Loucy (cell line): ENCODE measurements at regions not wholly inside any gene's neighbourhood (a gene's known extent, or its start where the extent isn't known, plus 50 kb on each side); places are given as distances from the start of the nearest gene placed in this dataset.
A peak's percentile ranks its signal among the peaks of the same experiment; 100 is the strongest.

Source experiments
- H2AFZ ChIP-seq: fragments of 200-600 bp; sonication (generic); 2 replicates; pipeline ENCODE4 v1.6.0; 2016; ENCODE audit warnings: antibody characterized with exemption, mild to moderate bottlenecking, low read length, moderate library complexity
- H3F3A ChIP-seq: fragments of 200-600 bp; 2 replicates; pipeline ENCODE4 v1.6.0; 2016; ENCODE audit warnings: antibody characterized with exemption, low read depth, mild to moderate bottlenecking
- H3K27me3 ChIP-seq: fragments of 200-600 bp; sonication (generic); 2 replicates; pipeline ENCODE4 v1.6.1; 2014; ENCODE audit warnings: low read length, mild to moderate bottlenecking; ENCODE audit not compliant: insufficient read depth, poor library complexity, severe bottlenecking
- H3K36me3 ChIP-seq: fragments of 200-600 bp; sonication (generic); 2 replicates; pipeline ENCODE4 v1.6.1; 2016; ENCODE audit warnings: low read length; ENCODE audit not compliant: insufficient read depth
- H3K4me1 ChIP-seq: fragments of 200-600 bp; sonication (generic); 2 replicates; pipeline ENCODE4 v1.5.1; 2014; ENCODE audit warnings: low read length, mild to moderate bottlenecking; ENCODE audit not compliant: insufficient read depth, poor library complexity, severe bottlenecking
- H3K4me2 ChIP-seq: fragments of 200-600 bp; sonication (generic); 2 replicates; pipeline ENCODE4 v1.6.0; 2014; ENCODE audit warnings: antibody characterized with exemption, low read length, low read depth, mild to moderate bottlenecking; ENCODE audit not compliant: poor library complexity, severe bottlenecking
- H3K4me3 ChIP-seq: fragments of 200-600 bp; sonication (generic); 2 replicates; pipeline ENCODE4 v1.5.1; 2014; ENCODE audit warnings: low read length, mild to moderate bottlenecking, mixed read lengths; ENCODE audit not compliant: poor library complexity, severe bottlenecking
- H3K79me2 ChIP-seq: fragments of 200-600 bp; sonication (generic); 2 replicates; pipeline ENCODE4 v1.6.1; 2014; ENCODE audit warnings: low read length; ENCODE audit not compliant: insufficient read depth
- H3K9ac ChIP-seq: fragments of 200-600 bp; sonication (generic); 2 replicates; pipeline ENCODE4 v1.6.0; 2014; ENCODE audit warnings: mild to moderate bottlenecking, low read depth, low read length, moderate library complexity; ENCODE audit not compliant: poor library complexity, severe bottlenecking
- H3K9me2 ChIP-seq: fragments of 200-600 bp; sonication (generic); replicated peaks from 2 replicates; pipeline ENCODE4 v1.6.1; 2016; ENCODE audit warnings: low read depth, low read length, mixed read lengths
- H3K9me3 ChIP-seq: fragments of 200-600 bp; sonication (generic); 2 replicates; pipeline ENCODE4 v1.6.1; 2014; ENCODE audit warnings: mild to moderate bottlenecking, antibody characterized with exemption, low read length, low read depth; ENCODE audit not compliant: insufficient read depth
- H4K20me1 ChIP-seq: fragments of 200-600 bp; sonication (generic); 2 replicates; pipeline ENCODE4 v1.6.0; 2014; ENCODE audit warnings: antibody characterized with exemption, low read length, mild to moderate bottlenecking; ENCODE audit not compliant: insufficient read depth, poor library complexity, severe bottlenecking
- CTCF ChIP-seq: fragments of 200-600 bp; sonication (generic); conservative IDR thresholded peaks from 2 replicates; pipeline ENCODE4 v1.5.1; 2014; ENCODE audit warnings: mild to moderate bottlenecking, antibody characterized with exemption, low read length
- EZH2phosphoT487 ChIP-seq: fragments of 200-600 bp; IDR thresholded peaks from 2 replicates; pipeline ENCODE4 v1.6.1; 2018; ENCODE audit warnings: antibody characterized with exemption, mild to moderate bottlenecking, moderate library complexity, borderline replicate concordance

DNA sequence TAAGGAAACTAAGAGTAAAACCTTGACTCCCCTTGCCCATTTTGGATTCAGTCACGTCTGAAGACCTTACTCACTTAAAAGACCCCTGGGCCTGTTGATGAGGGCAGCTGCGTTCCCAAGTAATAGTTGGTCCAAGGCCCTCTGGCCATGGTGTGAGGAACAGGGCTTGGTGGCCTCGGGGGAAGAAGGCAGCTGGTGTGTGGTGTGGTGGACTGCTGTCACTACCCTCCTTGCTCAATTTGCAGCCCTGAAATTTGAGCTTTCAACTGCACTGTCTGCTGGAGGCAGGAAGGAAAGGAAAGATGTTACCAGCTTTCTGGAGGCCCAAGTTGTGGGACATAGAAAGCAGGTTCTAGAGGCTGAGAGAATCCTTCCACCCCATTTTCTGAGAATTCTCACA is 128.2 kb downstream of the SLC38A6 start:
- Histone ChIP-seq H3K36me3 (no peaks in the 10 kb centered on the region), H3K27me3 (no peaks in the 10 kb centered on the region), H4K20me1 (no peaks in the 10 kb centered on the region), H3K9me3 (peaks cover under 1% of the 10 kb centered on the region; the same call in 1 of the 2 replicates), H3K4me1 (peaks cover 14% of the 10 kb centered on the region), H3K79me2 (no peaks in the 10 kb centered on the region), H3K4me2 (peak overlapping the region; percentile 24), H3K9ac (no peak overlapping the region), H3K4me3 (no peak overlapping the region), H3K9me2 (no peaks in the 10 kb centered on the region), H3F3A (no peaks in the 10 kb centered on the region), H2AFZ (no peak overlapping the region)
- no peak for TF ChIP-seq EZH2phosphoT487
- no peak for TF ChIP-seq CTCF

DNA sequence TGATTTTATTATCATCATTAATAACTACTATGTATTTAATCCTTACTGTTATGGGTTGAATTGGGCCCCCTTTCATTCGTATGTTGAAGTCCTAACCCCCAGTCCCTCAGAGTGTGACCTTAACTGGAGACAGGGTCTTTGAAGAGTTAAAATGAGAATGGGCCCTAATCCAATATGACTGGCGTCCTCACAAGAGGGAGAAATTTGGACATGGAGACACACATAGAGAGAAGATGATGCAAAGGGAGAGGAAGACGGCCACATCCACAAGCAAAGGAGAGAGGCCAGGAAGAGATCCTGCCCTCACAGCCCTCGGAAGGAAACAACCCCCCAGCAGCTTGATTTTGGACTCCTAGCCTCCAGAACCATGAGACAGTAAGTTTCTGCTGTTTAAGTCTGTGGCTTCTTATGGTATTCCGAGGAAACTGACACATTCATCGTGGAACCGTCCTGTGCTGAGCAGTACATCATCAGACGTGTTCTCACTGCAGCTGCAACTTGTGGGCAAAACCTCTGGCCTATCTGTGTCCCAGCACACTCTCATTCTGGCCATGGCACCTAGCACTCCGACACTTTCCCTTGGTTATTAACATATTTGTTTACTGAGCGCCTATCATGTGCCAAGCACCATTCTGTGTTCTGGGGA is 127.6 kb downstream of the SLC38A6 start:
- H3K4me3 ChIP-seq: no peak overlapping the region
- peak overlapping the region; percentile 24 for H3K4me2 ChIP-seq
- H3K79me2 ChIP-seq: no peaks in the 10 kb centered on the region
- H3F3A ChIP-seq: no peaks in the 10 kb centered on the region
- H3K36me3 ChIP-seq: no peaks in the 10 kb centered on the region
- no peaks in the 10 kb centered on the region for H4K20me1 ChIP-seq
- TF ChIP-seq EZH2phosphoT487: no peak
- no peaks in the 10 kb centered on the region for H3K9me2 ChIP-seq
- H3K9ac ChIP-seq: no peak overlapping the region
- no peaks in the 10 kb centered on the region for H3K27me3 ChIP-seq
- no peak overlapping the region for H2AFZ ChIP-seq
- peaks cover 20% of the 10 kb centered on the region for H3K4me1 ChIP-seq
- H3K9me3 ChIP-seq: no peaks in the 10 kb centered on the region; the same call in 1 of the 2 replicates

DNA sequence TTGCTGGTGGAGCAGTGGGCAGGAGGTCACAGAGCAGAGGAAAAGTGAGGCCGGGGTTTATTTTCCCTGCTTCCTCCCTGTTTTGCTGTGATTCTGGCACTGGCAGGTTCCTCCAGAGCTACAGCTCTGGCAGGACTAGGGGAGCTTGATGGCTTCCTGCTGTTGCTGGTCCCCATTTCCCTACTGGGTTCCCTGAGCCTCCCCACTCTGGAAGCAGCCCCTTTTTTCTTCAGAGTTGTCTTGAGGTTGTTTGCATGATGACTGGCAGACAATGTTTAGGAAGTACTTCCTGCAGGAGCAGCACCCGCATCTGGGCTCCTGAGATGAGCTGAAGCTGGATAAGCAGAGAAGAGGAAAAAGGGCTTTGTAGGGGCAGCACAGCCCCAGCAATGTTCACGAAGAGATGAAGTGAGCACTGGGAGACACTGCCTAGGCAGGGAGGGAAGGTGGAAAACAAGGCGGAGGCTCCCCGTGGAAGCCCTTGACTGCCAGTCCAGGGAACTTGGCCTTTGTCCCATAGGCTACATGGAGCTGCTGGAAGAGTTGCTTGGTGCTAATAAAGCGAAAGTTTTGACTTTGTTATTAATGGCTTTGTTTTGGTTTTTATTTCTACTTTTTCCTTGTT is 126.9 kb downstream of the SLC38A6 start:
- Histone ChIP-seq H3F3A (no peaks in the 10 kb centered on the region), H3K9me3 (no peaks in the 10 kb centered on the region), H3K4me2 (no peak overlapping the region), H2AFZ (no peak overlapping the region), H3K36me3 (no peaks in the 10 kb centered on the region), H3K4me1 (peaks cover 20% of the 10 kb centered on the region), H3K9me2 (no peaks in the 10 kb centered on the region), H3K9ac (no peak overlapping the region), H3K27me3 (no peaks in the 10 kb centered on the region), H4K20me1 (no peaks in the 10 kb centered on the region), H3K4me3 (no peak overlapping the region), H3K79me2 (no peaks in the 10 kb centered on the region)
- TF ChIP-seq EZH2phosphoT487 (no peak), CTCF (no peak)
